OCI-LY7 (cell line): ENCODE measurements at regions not wholly inside any gene's neighbourhood (a gene's known extent, or its start where the extent isn't known, plus 50 kb on each side); places are given as distances from the start of the nearest gene placed in this dataset.

Experiments
- BruUV-seq: library from RNA; stranded (reverse); fragments of 400-500 nt; replicated peaks from 2 replicates; lab custom pipeline; 2021; lab: Mats Ljungman, UMichigan
- CTCF ChIA-PET: fragments of 300-600 bp; sonication (Branson Sonifier 250); formaldehyde crosslinking; loops from one replicate; lab custom pipeline; 2022; ENCODE audit warnings: antibody characterized with exemption; ENCODE audit not compliant: unreplicated experiment; lab: Charles Lee
- POLR2A ChIA-PET: fragments of 300-600 bp; sonication (Branson Sonifier 250); formaldehyde crosslinking; loops from one replicate; lab custom pipeline; 2022; ENCODE audit warnings: antibody characterized with exemption; lab: Charles Lee
- DNase-seq: peaks from one replicate; pipeline ENCODE4 v3.0.0-alpha.2; 2015; ENCODE audit warnings: low spot score
- H2AFZ ChIP-seq: fragments of 200-600 bp; sonication (generic), shearing (Covaris generic); 2 replicates; pipeline ENCODE4 v1.6.1; 2014; ENCODE audit warnings: mild to moderate bottlenecking, antibody characterized with exemption, low read length, moderate library complexity
- H3K27ac ChIP-seq: fragments of 200-600 bp; sonication (generic); 2 replicates; pipeline ENCODE4 v1.5.1; 2014; ENCODE audit warnings: mixed run types, low read depth, mild to moderate bottlenecking, moderate library complexity, low read length, inconsistent platforms; ENCODE audit not compliant: poor library complexity, severe bottlenecking
- H3K36me3 ChIP-seq: fragments of 200-600 bp; sonication (generic); 2 replicates; pipeline ENCODE4 v1.6.1; 2014; ENCODE audit warnings: mild to moderate bottlenecking, antibody characterized with exemption, low read length, moderate library complexity, mixed read lengths; ENCODE audit not compliant: insufficient read depth
- H3K4me1 ChIP-seq: fragments of 200-600 bp; sonication (generic); 2 replicates; pipeline ENCODE4 v1.5.1; 2014; ENCODE audit warnings: mild to moderate bottlenecking, low read length; ENCODE audit not compliant: insufficient read depth, poor library complexity, severe bottlenecking
- H3K4me2 ChIP-seq: fragments of 200-600 bp; sonication (generic); 2 replicates; pipeline ENCODE4 v1.6.1; 2014; ENCODE audit warnings: mild to moderate bottlenecking, low read length
- H3K4me3 ChIP-seq: fragments of 200-600 bp; sonication (generic); 2 replicates; pipeline ENCODE4 v1.5.1; 2014; ENCODE audit warnings: mild to moderate bottlenecking, low read depth, low read length; ENCODE audit not compliant: poor library complexity, severe bottlenecking
- H3K79me2 ChIP-seq: fragments of 200-600 bp; sonication (generic); 2 replicates; pipeline ENCODE4 v1.6.1; 2016; ENCODE audit warnings: low read depth, mild to moderate bottlenecking, low read length, moderate library complexity, mixed read lengths; ENCODE audit not compliant: insufficient read depth
- H3K9me2 ChIP-seq: fragments of 200-600 bp; sonication (generic); 2 replicates; pipeline ENCODE4 v1.6.1; 2016; ENCODE audit warnings: mild to moderate bottlenecking, low read length, mixed read lengths; ENCODE audit not compliant: insufficient read depth
- H3K9me3 ChIP-seq: fragments of 200-600 bp; sonication (generic); 2 replicates; pipeline ENCODE4 v1.6.1; 2014; ENCODE audit warnings: mild to moderate bottlenecking, mixed run types, low read length, mixed read lengths
- H4K20me1 ChIP-seq: fragments of 200-600 bp; sonication (generic); 2 replicates; pipeline ENCODE4 v1.6.1; 2014; ENCODE audit warnings: mild to moderate bottlenecking, antibody characterized with exemption, low read length, moderate library complexity, mixed read lengths; ENCODE audit not compliant: insufficient read depth
- EZH2phosphoT487 ChIP-seq: fragments of 200-600 bp; sonication (generic); IDR thresholded peaks from 2 replicates; pipeline ENCODE4 v1.6.1; 2018; ENCODE audit warnings: low read depth, borderline replicate concordance, mild to moderate bottlenecking, mixed run types, antibody characterized with exemption, low read length, moderate library complexity, mixed read lengths
- intact Hi-C: fragments of 100-400 bp; cut with micrococcal nuclease; formaldehyde crosslinking; loops from one replicate; pipeline ENCODE4 v1.10.0; 2022; ENCODE audit not compliant: unreplicated experiment
- TF ChIP-seq, protein P1 (sequence below): fragments of 200-600 bp; sonication (generic); conservative IDR thresholded peaks from 2 replicates; pipeline ENCODE4 v1.5.1; 2014; ENCODE audit warnings: mild to moderate bottlenecking, antibody characterized with exemption, low read length, moderate library complexity, mixed read lengths

DNA sequence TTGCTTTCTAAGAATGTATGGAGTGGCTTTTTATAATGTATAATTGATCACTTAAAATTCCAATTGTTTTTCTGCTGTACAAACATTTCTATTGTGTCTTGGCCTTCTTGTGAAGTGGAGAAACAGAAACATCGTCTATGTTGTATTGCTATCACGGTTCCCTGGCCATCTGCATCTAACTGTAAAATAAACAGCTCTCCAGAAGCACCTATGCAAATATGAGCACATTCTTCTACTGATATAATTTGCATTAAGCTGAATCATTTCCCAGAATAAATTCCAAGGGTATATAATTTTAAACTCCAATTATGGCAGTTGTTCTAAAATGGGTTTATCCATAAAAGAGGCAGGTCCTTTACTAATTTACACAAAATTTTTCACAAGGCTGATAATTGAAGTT is 261.6 kb upstream of the STS start:
- Histone ChIP-seq H3K4me3 (no peak overlapping the region), H3K9me2 (no peaks in the 10 kb centered on the region), H3K79me2 (no peaks in the 10 kb centered on the region), H3K36me3 (no peaks in the 10 kb centered on the region), H3K9me3 (no peaks in the 10 kb centered on the region), H3K27ac (no peak overlapping the region), H2AFZ (no peak overlapping the region), H3K4me2 (no peak overlapping the region), H3K4me1 (no peaks in the 10 kb centered on the region), H4K20me1 (no peaks in the 10 kb centered on the region)
- BruUV-seq, result no TSS peak
- no peak for DNase-seq
- ChIA-PET POLR2A (no interaction called here), CTCF (no interaction called here)
- intact Hi-C loops, result no loop called here
- TF ChIP-seq EZH2phosphoT487, result no peak
- TF ChIP-seq, protein P1, sequence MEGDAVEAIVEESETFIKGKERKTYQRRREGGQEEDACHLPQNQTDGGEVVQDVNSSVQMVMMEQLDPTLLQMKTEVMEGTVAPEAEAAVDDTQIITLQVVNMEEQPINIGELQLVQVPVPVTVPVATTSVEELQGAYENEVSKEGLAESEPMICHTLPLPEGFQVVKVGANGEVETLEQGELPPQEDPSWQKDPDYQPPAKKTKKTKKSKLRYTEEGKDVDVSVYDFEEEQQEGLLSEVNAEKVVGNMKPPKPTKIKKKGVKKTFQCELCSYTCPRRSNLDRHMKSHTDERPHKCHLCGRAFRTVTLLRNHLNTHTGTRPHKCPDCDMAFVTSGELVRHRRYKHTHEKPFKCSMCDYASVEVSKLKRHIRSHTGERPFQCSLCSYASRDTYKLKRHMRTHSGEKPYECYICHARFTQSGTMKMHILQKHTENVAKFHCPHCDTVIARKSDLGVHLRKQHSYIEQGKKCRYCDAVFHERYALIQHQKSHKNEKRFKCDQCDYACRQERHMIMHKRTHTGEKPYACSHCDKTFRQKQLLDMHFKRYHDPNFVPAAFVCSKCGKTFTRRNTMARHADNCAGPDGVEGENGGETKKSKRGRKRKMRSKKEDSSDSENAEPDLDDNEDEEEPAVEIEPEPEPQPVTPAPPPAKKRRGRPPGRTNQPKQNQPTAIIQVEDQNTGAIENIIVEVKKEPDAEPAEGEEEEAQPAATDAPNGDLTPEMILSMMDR, result no peak

DNA sequence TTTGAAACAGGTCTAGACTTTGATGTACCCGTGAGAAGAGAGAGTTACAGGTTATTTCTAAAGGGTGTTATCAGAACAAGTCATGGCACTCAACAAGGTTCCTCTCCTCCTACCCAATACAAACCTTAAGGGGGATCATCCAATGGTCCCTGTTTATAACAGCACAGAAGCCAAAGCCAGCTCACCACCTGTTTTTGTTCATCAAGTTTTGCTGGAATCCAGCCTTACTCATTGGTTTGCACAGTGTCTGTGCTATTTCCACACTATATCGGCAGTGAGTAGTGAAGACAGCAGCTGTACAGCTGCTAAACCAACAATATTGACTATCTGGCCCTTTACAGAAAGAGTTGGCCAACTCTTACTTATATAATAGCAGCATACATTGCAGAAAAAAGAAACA is 262.1 kb upstream of the STS start:
- Histone ChIP-seq H3K79me2 (no peaks in the 10 kb centered on the region), H3K9me3 (no peaks in the 10 kb centered on the region), H2AFZ (no peak overlapping the region), H3K9me2 (no peaks in the 10 kb centered on the region), H3K4me3 (no peak overlapping the region), H4K20me1 (no peaks in the 10 kb centered on the region), H3K36me3 (no peaks in the 10 kb centered on the region), H3K27ac (no peak overlapping the region), H3K4me1 (no peaks in the 10 kb centered on the region), H3K4me2 (no peak overlapping the region)
- intact Hi-C loops, result no loop called here
- BruUV-seq, result no TSS peak
- no peak for TF ChIP-seq EZH2phosphoT487
- TF ChIP-seq, protein P1, result no peak
- DNase-seq, result no peak
- ChIA-PET CTCF (no interaction called here), POLR2A (no interaction called here)

DNA sequence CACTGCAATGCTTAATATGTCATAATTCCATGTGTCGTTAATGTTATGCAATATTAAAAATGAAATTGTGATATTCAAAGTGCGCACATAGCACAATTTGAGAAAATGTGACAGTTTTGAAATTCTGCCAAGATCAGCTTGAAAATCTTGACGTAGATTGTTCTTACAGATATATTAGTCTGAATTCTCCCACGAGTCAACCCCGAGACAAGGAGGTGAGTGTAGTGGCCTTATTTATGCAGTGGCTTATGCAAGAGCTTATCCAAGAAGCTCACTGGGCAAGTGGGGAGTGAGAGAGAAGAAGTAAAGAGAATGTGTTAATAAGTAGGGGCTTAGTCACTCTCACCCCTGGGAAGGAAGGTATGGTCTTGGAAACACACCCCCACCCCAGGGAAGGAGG is 286.1 kb upstream of the STS start:
- Histone ChIP-seq H3K36me3 (no peaks in the 10 kb centered on the region), H3K4me1 (peaks cover 1% of the 10 kb centered on the region), H3K4me2 (no peak overlapping the region), H3K79me2 (no peaks in the 10 kb centered on the region), H3K4me3 (no peak overlapping the region), H2AFZ (no peak overlapping the region), H3K27ac (no peak overlapping the region), H4K20me1 (no peaks in the 10 kb centered on the region), H3K9me3 (no peaks in the 10 kb centered on the region), H3K9me2 (no peaks in the 10 kb centered on the region)
- no TSS peak for BruUV-seq
- intact Hi-C loops, result no loop called here
- TF ChIP-seq, protein P1, result no peak
- no peak for TF ChIP-seq EZH2phosphoT487
- ChIA-PET POLR2A (no interaction called here), CTCF (no interaction called here)
- no peak for DNase-seq
